Left lung (tissue), 4 donors: ENCODE measurements at regions not wholly inside any gene's neighbourhood (a gene's known extent, or its start where the extent isn't known, plus 50 kb on each side); places are given as distances from the start of the nearest gene placed in this dataset.

Source experiments
- ATAC-seq: fragments of 200-7000 bp; cut with Tn5 transposase; one replicate; pipeline ENCODE4 v1.9.1; 2020; ENCODE audit warnings: moderate library complexity
- DNase-seq, 4 donors: peaks; one replicate each; pipeline ENCODE4 v3.0.0-alpha.2; 2013 to 2020
- H3K27ac ChIP-seq, 2 donors: fragments of 200-600 bp; sonication (generic) in 1 of 2; one replicate each; pipeline versions ENCODE4 v1.5.0 to v1.8.0; 2020 to 2021
- H3K27me3 ChIP-seq, 2 donors: fragments of 200-600 bp; sonication (generic) in 1 of 2; one replicate each; pipeline versions ENCODE4 v1.5.0 to v1.8.0; 2020 to 2021
- H3K36me3 ChIP-seq, 2 donors: fragments of 200-600 bp; sonication (generic) in 1 of 2; one replicate each; pipeline versions ENCODE4 v1.5.0 to v1.8.0; 2020 to 2021
- H3K4me1 ChIP-seq, 2 donors: fragments of 200-600 bp; one replicate each; pipeline ENCODE4 v1.8.0; 2021
- H3K4me3 ChIP-seq, 2 donors: fragments of 200-600 bp; sonication (generic) in 1 of 2; one replicate each; pipeline versions ENCODE4 v1.5.0 to v1.8.0; 2020 to 2021; ENCODE audit warnings: mild to moderate bottlenecking in 1 of 2
- H3K9me3 ChIP-seq, 2 donors: fragments of 200-600 bp; sonication (generic) in 1 of 2; one replicate each; pipeline versions ENCODE4 v1.5.0 to v1.8.0; 2020 to 2021
- CTCF ChIP-seq, 2 donors: fragments of 200-600 bp; sonication (generic) in 1 of 2; IDR thresholded peaks; one replicate each; pipeline versions ENCODE4 v1.5.0 to v1.8.0; 2021; ENCODE audit warnings: antibody characterized with exemption in 2 of 2
- intact Hi-C, 2 donors: fragments of 100-400 bp; cut with DNase I; formaldehyde crosslinking; loops; one replicate each; pipeline versions ENCODE4 v1.11.2 to v1.14.2; 2022
- donor health status: DM: no; HTN: yes; CAD: no.
- donor health status: DM: no; HTN: no; CAD: no.

DNA sequence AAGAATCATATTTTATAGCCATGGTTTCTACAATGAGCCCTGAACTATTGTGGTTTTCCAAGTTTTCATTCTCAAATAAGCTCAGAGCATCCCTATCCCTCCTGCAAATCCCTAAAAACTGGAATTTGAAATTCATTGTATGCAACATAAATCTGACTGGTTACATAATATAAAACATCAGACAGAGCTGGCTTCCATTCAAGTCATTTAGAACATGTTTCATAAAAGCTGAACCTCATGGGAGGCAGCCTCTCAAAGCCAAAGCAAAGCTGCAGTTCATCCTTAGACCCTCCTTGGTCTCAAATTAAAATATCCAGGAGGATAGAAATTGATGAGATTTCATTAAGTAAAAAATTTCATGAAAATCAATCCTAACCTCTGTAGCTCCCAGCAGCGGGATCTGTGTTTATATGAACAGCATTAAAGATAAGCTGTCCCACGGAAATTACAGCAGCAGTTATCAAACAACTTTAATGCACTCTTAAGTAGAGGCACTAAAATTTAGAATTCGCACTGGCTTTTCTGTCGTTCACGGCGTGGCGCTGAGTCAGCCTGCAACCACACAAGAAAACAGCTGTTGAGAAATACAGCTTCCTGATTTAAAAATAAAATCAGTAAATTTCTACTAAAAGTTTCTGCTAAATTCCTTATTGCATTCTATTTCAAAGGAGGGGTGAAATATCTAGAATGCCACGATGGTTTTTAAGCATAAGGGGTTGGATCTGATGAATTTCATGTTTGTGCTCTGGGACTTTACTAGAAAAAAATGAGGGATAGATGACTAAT lies 99.9 kb upstream of the TIAM1 start:
- ATAC-seq = peak; percentile 22
- DNase-seq = peak in 2 of 4 donors; percentile 50 to 64
- H3K27ac ChIP-seq = no peak overlapping the region

GRCh38 chr21:31442339-31442738 lies 98.3 kb upstream of the TIAM1 start:
- Histone ChIP-seq H3K27ac (no peak overlapping the region), H3K36me3 (no peaks in the 10 kb centered on the region), H3K27me3 (no peaks in the 10 kb centered on the region), H3K4me3 (no peak overlapping the region), H3K4me1 (peaks cover 0 to 6% of the 10 kb centered on the region in 2 donors), H3K9me3 (peaks cover 0 to 24% of the 10 kb centered on the region in 2 donors)
- no peak for TF ChIP-seq CTCF (IDR thresholded peaks at IDR 0.05)
- DNase-seq (no peak), ATAC-seq (no peak)
- intact Hi-C loops = no loop called here

More for the DNA sequence above, 99.9 kb upstream of the TIAM1 start:
- Histone ChIP-seq H3K27me3 (no peaks in the 10 kb centered on the region), H3K9me3 (peaks cover 0 to 24% of the 10 kb centered on the region in 2 donors), H3K4me3 (no peak overlapping the region), H3K4me1 (peaks cover 0 to 6% of the 10 kb centered on the region in 2 donors), H3K36me3 (no peaks in the 10 kb centered on the region)
- no peak for TF ChIP-seq CTCF (IDR thresholded peaks at IDR 0.05)
- intact Hi-C loops = no loop called here

GRCh38 chr21:31429506-31429905 lies 85.4 kb upstream of the TIAM1 start:
- H3K27me3 ChIP-seq = no peaks in the 10 kb centered on the region
- H3K36me3 ChIP-seq = no peaks in the 10 kb centered on the region
- H3K4me3 ChIP-seq = no peak overlapping the region
- DNase-seq (no peak), ATAC-seq (no peak)
- no peaks in the 10 kb centered on the region for H3K9me3 ChIP-seq
- no peaks in the 10 kb centered on the region for H3K4me1 ChIP-seq
- no peak overlapping the region for H3K27ac ChIP-seq
- no peak for TF ChIP-seq CTCF (IDR thresholded peaks at IDR 0.05)
- intact Hi-C loops = no loop called here

GRCh38 chr21:31426235-31426797 lies 82.3 kb upstream of the TIAM1 start:
- Histone ChIP-seq H3K4me1 (no peaks in the 10 kb centered on the region), H3K27me3 (no peaks in the 10 kb centered on the region), H3K9me3 (no peaks in the 10 kb centered on the region), H3K27ac (no peak overlapping the region), H3K36me3 (no peaks in the 10 kb centered on the region), H3K4me3 (no peak overlapping the region)
- no peak for TF ChIP-seq CTCF (IDR thresholded peaks at IDR 0.05)
- ATAC-seq = no peak
- DNase-seq = no peak
- intact Hi-C loops = no loop called here

DNA sequence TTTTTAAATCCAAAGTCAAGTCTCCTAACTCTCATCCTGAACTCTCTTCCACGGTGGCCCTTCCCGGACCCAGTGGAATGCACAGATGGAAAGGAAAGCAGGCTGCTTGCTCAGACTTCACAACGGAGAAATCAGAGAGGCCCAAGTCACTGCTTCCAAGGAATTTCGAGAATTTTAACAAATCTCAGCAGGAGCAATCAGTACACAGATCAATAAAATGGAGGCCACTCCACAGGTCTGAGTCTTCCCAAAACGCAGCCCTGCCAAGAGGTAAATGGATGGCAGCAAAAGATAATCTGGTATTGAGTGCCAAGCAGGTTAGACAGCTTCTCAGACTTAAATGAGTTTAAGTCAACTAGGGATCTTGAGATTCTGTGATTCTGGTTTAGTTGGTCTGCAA lies 81.1 kb upstream of the TIAM1 start:
- intact Hi-C loops = no loop called here
- Histone ChIP-seq H3K27me3 (no peaks in the 10 kb centered on the region), H3K36me3 (no peaks in the 10 kb centered on the region), H3K4me1 (no peaks in the 10 kb centered on the region), H3K27ac (no peak overlapping the region), H3K9me3 (no peaks in the 10 kb centered on the region), H3K4me3 (no peak overlapping the region)
- ATAC-seq (no peak), DNase-seq (no peak)
- no peak for TF ChIP-seq CTCF (IDR thresholded peaks at IDR 0.05)
